ENCODE measurements at regions not wholly inside any gene's neighbourhood (a gene's known extent, or its start where the extent isn't known, plus 50 kb on each side); places are given as distances from the start of the nearest gene placed in this dataset.

- H3K27me3 Mint-ChIP-seq, result peaks cover 3% of the 10 kb centered on the region
- DNase-seq (no peak), ATAC-seq (ENCODE audit: low read depth) (no peak)
- POLR2A ChIA-PET, result no interaction called here
- H3K27ac Mint-ChIP-seq, result no peak overlapping the region
- no peaks in the 10 kb centered on the region for H3K36me3 Mint-ChIP-seq (ENCODE audit: low read depth)
- no peaks in the 10 kb centered on the region for H3K9me3 Mint-ChIP-seq
- no peak overlapping the region for H3K4me3 Mint-ChIP-seq
- H3K4me1 Mint-ChIP-seq, result no peaks in the 10 kb centered on the region
- CTCF ChIA-PET, result no interaction called here
- no peak for TF ChIP-seq CTCF (IDR thresholded peaks at IDR 0.05)
- intact Hi-C loops (cut with micrococcal nuclease), result no loop called here
Observed at GRCh38 chr2:2787301-2787907, 456.3 kb upstream of the MYT1L start.

- ATAC-seq (ENCODE audit: low read depth), result no peak
- Mint-ChIP-seq H3K9me3 (peaks cover 8% of the 10 kb centered on the region), H3K4me1 (no peaks in the 10 kb centered on the region), H3K4me3 (no peak overlapping the region), H3K36me3 (ENCODE audit: low read depth) (no peaks in the 10 kb centered on the region), H3K27me3 (peaks cover 3% of the 10 kb centered on the region), H3K27ac (no peak overlapping the region)
- ChIA-PET POLR2A (no interaction called here), CTCF (no interaction called here)
- intact Hi-C loops (cut with micrococcal nuclease), result no loop called here
- DNase-seq, result no peak
- TF ChIP-seq CTCF (IDR thresholded peaks at IDR 0.05), result no peak
Observed at GRCh38 chr2:2782007-2782406, 450.9 kb upstream of the MYT1L start.

- ChIA-PET CTCF (no interaction called here), POLR2A (no interaction called here)
- Mint-ChIP-seq H3K4me3 (no peak overlapping the region), H3K4me1 (no peaks in the 10 kb centered on the region), H3K27ac (no peak overlapping the region), H3K9me3 (peaks cover 8% of the 10 kb centered on the region), H3K36me3 (ENCODE audit: low read depth) (no peaks in the 10 kb centered on the region), H3K27me3 (no peaks in the 10 kb centered on the region)
- DNase-seq (no peak), ATAC-seq (ENCODE audit: low read depth) (no peak)
- intact Hi-C loops (cut with micrococcal nuclease), result no loop called here
- no peak for TF ChIP-seq CTCF (IDR thresholded peaks at IDR 0.05)
Observed at GRCh38 chr2:2779727-2780126, 448.7 kb upstream of the MYT1L start.

GRCh38 chr2:2777876-2778275 lies 446.8 kb upstream of the MYT1L start:
- CTCF ChIA-PET, result no interaction called here
- no peak for TF ChIP-seq CTCF (IDR thresholded peaks at IDR 0.05)
- Mint-ChIP-seq H3K4me1 (no peaks in the 10 kb centered on the region), H3K9me3 (peaks cover 8% of the 10 kb centered on the region), H3K4me3 (no peak overlapping the region), H3K27me3 (no peaks in the 10 kb centered on the region), H3K36me3 (ENCODE audit: low read depth) (no peaks in the 10 kb centered on the region), H3K27ac (no peak overlapping the region)
- POLR2A ChIA-PET, result no interaction called here
- intact Hi-C loops (cut with micrococcal nuclease), result no loop called here
- no peak for ATAC-seq (ENCODE audit: low read depth)
- no peak for DNase-seq

- intact Hi-C loops (cut with micrococcal nuclease), result no loop called here
- CTCF ChIA-PET, result no interaction called here
- H3K9me3 Mint-ChIP-seq, result peaks cover 8% of the 10 kb centered on the region
- no peaks in the 10 kb centered on the region for H3K27me3 Mint-ChIP-seq
- TF ChIP-seq CTCF (IDR thresholded peaks at IDR 0.05), result no peak
- H3K36me3 Mint-ChIP-seq (ENCODE audit: low read depth), result no peaks in the 10 kb centered on the region
- POLR2A ChIA-PET, result no interaction called here
- ATAC-seq (ENCODE audit: low read depth) (no peak), DNase-seq (no peak)
- H3K4me1 Mint-ChIP-seq, result no peaks in the 10 kb centered on the region
- no peak overlapping the region for H3K4me3 Mint-ChIP-seq
- H3K27ac Mint-ChIP-seq, result no peak overlapping the region
Observed at GRCh38 chr2:2777213-2777612, 446.1 kb upstream of the MYT1L start.
